IPS-15b (cell line): ENCODE measurements at regions not wholly inside any gene's neighbourhood (a gene's known extent, or its start where the extent isn't known, plus 50 kb on each side); places are given as distances from the start of the nearest gene placed in this dataset.

ENCODE experiments used
- H3K27me3 ChIP-seq: one replicate; pipeline ENCODE4 v1.6.1; 2013; ENCODE audit warnings: low read length; ENCODE audit not compliant: control insufficient read depth, insufficient read depth
- H3K36me3 ChIP-seq: one replicate; pipeline ENCODE4 v1.6.1; 2013; ENCODE audit warnings: low read length; ENCODE audit not compliant: control insufficient read depth, insufficient read depth
- H3K4me1 ChIP-seq: one replicate; pipeline ENCODE4 v1.6.1; 2013; ENCODE audit warnings: mild to moderate bottlenecking, low read length; ENCODE audit not compliant: control insufficient read depth, insufficient read depth
- H3K4me3 ChIP-seq: one replicate; pipeline ENCODE4 v1.5.1; 2013; ENCODE audit warnings: low read depth, low read length
- H3K9ac ChIP-seq: one replicate; pipeline ENCODE4 v1.6.1; 2013; ENCODE audit warnings: low read depth, mild to moderate bottlenecking, low read length
- H3K9me3 ChIP-seq: one replicate; pipeline ENCODE4 v1.6.1; 2013; ENCODE audit warnings: mild to moderate bottlenecking, low read length; ENCODE audit not compliant: control insufficient read depth, insufficient read depth

DNA sequence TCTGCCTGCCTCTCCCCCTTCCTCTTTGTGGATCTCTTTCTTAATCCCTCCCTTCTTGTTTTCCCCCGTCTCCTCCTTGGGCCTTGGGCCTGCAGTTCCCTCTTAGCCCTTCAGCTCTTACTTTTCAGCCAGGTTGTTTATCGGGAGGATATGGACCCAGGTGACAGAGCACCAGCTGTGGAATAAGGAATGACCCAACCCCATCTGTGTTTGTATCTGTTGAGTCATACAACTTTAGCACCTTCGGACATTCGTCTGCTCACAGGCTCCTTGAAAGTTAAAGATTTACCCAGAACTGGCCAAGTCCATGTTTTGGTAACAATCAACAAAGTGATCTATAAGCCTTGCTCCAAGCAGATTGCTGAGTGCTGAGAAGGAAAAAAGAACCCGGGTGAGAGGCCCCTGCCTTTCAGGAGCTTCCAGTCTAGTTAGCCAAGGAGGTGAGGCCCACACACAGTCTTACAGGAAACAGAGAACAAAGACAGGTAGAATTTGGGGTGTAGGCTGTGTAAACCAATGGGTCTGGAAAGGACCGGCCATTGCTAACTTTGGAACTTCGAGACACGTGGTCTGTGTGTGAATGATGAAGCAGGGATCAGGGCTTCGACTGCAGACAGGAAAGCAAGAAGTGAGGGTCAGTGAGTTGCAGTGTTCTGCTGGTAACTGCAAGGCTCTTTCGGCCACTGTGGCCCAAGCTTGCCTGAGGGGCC is 66.7 kb upstream of the F3 start:
- Histone ChIP-seq H3K4me3 (no peak overlapping the region), H3K27me3 (no peaks in the 10 kb centered on the region), H3K9ac (no peak overlapping the region), H3K4me1 (peaks cover 4% of the 10 kb centered on the region), H3K9me3 (no peaks in the 10 kb centered on the region), H3K36me3 (no peaks in the 10 kb centered on the region)

DNA sequence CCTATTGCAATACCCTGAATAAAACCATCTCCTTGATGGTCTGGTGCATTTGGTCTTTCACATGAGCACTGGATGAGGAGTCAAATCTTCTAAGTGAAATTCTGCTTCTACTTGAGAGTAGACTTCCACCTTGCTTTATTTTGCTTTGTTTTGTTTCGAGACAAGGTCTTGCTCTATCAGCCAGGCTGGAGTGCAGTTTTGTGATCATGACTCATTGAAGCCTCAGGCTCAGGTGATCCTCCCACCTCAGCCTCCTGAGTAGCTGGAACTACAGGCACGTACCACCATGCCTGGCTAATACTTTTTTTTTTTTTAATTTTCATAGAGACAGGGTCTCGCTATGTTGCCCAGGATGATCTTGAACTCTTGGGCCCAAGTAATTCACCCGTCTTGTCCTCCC is 65.8 kb upstream of the F3 start:
- Histone ChIP-seq H3K9ac (no peak overlapping the region), H3K4me1 (peaks cover 4% of the 10 kb centered on the region), H3K36me3 (no peaks in the 10 kb centered on the region), H3K27me3 (no peaks in the 10 kb centered on the region), H3K4me3 (no peak overlapping the region), H3K9me3 (no peaks in the 10 kb centered on the region)

DNA sequence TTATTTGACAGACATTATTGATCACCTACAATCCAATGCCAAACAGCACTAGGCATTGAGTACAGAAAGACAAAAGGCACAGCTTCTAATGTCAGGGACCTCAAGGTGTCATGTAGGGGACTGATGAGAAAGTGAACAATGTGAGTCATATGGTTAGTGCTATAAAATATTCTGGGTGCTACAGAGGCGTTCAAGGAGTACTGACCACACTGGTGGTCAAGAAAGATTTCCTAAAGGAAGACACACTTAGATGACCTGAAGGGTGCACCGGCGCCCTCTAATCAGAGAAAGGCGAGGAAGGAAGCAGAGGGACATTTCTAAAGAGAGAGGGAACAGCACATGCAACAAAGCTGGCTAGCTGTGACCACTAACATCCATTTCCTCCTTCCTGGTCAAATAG is 64.9 kb upstream of the F3 start:
- Histone ChIP-seq H3K9me3 (no peaks in the 10 kb centered on the region), H3K27me3 (no peaks in the 10 kb centered on the region), H3K4me3 (no peak overlapping the region), H3K36me3 (no peaks in the 10 kb centered on the region), H3K4me1 (peaks cover 4% of the 10 kb centered on the region), H3K9ac (no peak overlapping the region)

DNA sequence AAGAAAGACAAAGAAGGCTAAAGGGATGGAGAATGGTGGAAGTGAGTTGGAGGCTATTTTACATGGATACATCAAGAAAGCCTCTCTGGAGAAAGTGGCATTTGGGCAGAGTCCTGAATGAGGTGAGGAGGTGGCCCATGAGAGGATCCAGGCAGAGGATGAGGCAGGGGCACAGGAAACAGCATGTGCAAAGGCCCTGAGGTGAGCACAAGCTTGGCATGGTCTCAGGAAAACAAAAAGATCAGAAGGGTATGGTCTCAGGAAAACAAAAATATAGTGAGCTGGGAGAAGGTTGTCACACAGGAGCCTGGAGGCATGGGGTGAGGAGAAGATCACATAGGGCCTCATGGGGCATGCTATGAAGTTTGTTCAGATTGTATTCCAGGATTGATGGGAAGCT is 62.1 kb upstream of the F3 start:
- Histone ChIP-seq H3K9me3 (no peaks in the 10 kb centered on the region), H3K36me3 (no peaks in the 10 kb centered on the region), H3K27me3 (no peaks in the 10 kb centered on the region), H3K9ac (no peak overlapping the region), H3K4me1 (no peaks in the 10 kb centered on the region), H3K4me3 (no peak overlapping the region)

DNA sequence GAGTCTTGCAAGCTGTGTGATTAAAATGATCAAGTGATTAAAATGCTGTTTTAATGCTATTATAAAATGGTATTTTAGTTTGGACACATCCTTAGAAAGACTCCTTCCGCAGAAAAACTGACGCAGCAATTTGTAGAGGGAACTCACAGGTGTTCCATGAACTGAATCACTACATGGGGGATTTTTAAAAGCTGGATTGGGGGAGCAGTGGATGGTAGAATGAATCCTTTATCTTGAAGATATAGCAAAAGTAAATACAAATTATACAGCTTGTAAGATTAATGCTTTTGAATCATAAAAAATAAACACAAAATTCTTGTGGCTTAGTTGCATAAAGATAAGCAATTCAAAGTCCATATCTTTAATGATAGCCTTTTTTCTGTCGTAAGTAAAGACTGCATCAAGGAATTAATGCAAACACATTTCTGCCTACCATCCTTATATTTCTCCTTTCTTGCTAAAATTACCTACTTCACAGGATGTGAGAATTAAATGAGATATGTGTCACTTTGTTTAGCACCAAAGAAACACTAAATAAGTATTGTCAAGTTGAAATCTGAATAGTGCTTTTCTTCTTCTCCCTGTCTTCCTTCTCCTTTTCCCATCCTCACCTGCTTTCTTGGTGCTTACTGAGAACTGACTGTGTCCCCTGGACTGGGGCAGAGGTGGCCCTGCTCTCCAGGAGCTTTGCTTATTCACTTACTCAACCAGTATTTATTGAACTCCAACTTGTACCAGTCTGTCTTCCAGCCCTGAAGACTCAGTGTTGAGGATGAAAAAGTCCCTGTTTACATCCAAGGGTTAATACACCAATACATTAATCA is 61.5 kb upstream of the F3 start:
- no peak overlapping the region for H3K4me3 ChIP-seq
- H3K36me3 ChIP-seq = no peaks in the 10 kb centered on the region
- H3K9me3 ChIP-seq = no peaks in the 10 kb centered on the region
- H3K4me1 ChIP-seq = no peaks in the 10 kb centered on the region
- H3K9ac ChIP-seq = no peak overlapping the region
- H3K27me3 ChIP-seq = no peaks in the 10 kb centered on the region

DNA sequence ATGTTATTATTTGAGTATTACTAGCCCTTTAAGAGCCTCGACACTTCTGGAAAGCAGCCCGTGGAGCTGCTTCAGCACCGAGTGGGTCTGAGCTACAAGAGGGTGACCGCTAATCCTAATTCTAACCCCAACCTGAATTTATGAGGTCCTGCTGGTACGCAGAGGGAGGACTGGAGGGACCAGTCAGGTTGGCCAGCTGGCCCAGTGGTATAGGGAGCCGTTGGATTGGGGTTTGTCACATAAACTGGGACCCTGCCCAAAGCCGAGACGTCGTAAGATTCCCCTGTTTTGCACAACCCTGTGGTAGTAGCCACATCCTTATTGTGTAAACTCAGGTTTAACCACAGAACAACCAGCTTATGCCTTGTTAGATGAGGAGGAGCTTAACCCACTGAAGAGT is 60.8 kb upstream of the F3 start:
- H3K27me3 ChIP-seq = no peaks in the 10 kb centered on the region
- H3K4me3 ChIP-seq = no peak overlapping the region
- no peak overlapping the region for H3K9ac ChIP-seq
- no peaks in the 10 kb centered on the region for H3K36me3 ChIP-seq
- H3K4me1 ChIP-seq = no peaks in the 10 kb centered on the region
- no peaks in the 10 kb centered on the region for H3K9me3 ChIP-seq

DNA sequence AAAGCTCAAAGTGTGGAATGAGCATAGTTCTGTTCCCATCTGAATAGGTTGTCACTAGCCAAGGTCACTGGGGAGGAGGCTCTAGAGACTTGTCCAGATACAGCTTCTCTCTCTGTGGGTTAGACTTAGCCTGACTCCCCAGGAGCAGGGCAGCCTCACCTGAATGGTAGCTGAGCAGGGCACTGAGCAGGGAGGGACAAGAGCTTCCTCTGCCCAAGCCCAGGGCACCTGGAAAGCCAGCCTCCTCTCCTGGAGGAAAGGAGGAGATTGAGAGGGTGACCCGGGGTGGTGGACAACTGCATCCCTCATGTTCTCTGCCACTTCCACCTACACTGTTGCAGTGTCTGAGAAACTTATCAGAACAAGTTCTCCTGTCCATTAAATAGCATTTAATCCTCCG is 59.0 kb upstream of the F3 start:
- no peaks in the 10 kb centered on the region for H3K9me3 ChIP-seq
- no peak overlapping the region for H3K4me3 ChIP-seq
- no peaks in the 10 kb centered on the region for H3K27me3 ChIP-seq
- no peaks in the 10 kb centered on the region for H3K4me1 ChIP-seq
- no peaks in the 10 kb centered on the region for H3K36me3 ChIP-seq
- no peak overlapping the region for H3K9ac ChIP-seq

DNA sequence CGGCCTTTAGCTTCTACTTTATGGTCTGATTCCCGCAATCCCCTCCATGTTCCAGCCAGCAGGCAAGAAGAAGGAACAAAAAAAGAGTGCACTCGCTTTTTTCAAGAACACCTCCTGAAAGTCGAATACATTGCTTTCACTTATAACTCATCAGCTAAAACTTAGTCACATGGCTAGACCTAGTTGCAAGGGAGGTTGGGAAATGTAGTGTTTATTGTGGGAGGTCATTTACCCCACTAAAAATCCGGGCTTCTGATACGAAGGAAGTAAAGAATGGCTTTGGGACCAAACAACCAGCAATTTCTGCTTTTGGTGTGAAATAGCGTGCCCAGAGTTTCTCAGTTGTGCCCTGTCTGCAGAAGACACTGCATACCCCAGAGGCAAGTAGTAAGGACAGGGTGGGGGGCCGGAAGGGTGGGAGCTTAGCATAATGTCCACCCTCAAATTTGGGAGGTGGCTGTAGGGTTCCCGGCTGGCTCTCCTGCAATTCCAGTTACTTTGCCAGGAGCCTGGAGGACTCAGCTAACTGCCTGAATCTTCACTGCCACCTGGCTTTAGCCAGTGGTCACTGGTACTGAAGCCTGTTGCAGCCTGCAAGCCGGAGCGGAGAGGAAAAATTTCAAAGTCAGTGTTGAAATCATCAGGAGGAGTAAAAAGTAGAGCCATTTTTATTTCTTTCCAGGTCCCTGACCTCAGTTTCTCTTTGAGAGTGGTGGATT is 57.7 kb upstream of the F3 start:
- H3K36me3 ChIP-seq = no peaks in the 10 kb centered on the region
- no peaks in the 10 kb centered on the region for H3K4me1 ChIP-seq
- H3K4me3 ChIP-seq = no peak overlapping the region
- H3K9me3 ChIP-seq = no peaks in the 10 kb centered on the region
- no peaks in the 10 kb centered on the region for H3K27me3 ChIP-seq
- peak overlapping the region; percentile 56 for H3K9ac ChIP-seq

DNA sequence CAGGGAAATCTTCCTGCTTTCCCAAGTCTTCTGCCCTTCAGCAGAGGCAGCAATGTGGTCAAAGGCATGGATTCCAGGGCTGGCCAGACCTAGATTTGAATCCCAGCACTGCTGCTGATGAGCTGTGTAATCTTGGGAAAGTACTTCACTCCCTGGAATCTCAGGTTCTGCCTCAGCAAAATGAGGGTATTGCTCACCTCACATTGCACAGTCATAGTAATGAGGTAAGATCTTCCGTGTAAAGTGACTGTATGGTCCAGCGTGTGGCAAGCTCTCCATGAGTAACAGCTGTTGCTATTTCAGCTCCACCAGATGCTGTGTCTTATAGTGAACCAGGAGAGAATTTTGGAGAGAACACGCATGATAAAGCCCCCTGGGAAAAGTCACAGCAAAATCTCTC is 56.1 kb upstream of the F3 start:
- no peaks in the 10 kb centered on the region for H3K9me3 ChIP-seq
- H3K36me3 ChIP-seq = no peaks in the 10 kb centered on the region
- H3K4me1 ChIP-seq = no peaks in the 10 kb centered on the region
- no peak overlapping the region for H3K4me3 ChIP-seq
- no peaks in the 10 kb centered on the region for H3K27me3 ChIP-seq
- H3K9ac ChIP-seq = no peak overlapping the region

DNA sequence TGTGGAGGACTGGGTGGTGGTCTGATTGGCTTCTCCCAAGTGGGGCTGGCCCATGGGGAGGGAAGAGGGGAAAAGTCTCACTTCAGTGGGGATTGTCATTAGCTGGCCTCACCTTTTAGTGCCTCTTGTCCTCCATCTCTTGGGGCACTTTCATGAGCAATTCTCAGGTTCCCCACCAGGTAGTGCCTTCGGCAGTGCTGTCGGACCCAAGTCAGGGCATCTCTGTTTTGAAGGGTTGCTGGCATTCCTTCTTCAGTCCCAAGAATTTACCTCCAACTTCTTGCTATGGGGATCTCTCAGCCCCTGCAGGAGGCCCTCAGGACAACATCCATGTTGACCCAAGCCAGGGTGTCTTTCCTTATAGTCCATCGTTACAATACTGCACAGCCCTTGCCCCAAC is 54.7 kb upstream of the F3 start:
- Histone ChIP-seq H3K36me3 (no peaks in the 10 kb centered on the region), H3K4me1 (no peaks in the 10 kb centered on the region), H3K9ac (no peak overlapping the region), H3K9me3 (no peaks in the 10 kb centered on the region), H3K27me3 (no peaks in the 10 kb centered on the region), H3K4me3 (no peak overlapping the region)

DNA sequence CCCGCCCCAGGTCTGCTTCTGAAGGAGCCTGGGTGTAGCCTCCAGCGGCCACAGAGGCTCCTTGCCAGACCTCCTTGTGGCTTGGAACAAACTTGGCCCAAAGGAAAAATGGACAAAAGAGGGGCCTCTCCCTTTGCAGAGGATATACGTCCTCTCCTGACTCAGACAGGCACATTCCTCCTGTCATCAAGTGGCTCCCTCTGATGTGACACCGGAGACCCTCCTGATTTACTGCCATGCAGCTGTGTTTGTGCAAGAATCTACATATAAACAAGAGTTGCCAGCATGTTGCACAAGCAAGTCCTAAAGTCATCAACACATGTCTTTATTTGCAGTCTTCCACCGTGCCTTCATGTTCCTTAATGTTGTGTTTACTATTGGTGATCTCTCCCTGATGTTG is 54.1 kb upstream of the F3 start:
- H3K36me3 ChIP-seq = no peaks in the 10 kb centered on the region
- no peaks in the 10 kb centered on the region for H3K27me3 ChIP-seq
- H3K4me1 ChIP-seq = no peaks in the 10 kb centered on the region
- H3K9ac ChIP-seq = no peak overlapping the region
- H3K4me3 ChIP-seq = no peak overlapping the region
- no peaks in the 10 kb centered on the region for H3K9me3 ChIP-seq

DNA sequence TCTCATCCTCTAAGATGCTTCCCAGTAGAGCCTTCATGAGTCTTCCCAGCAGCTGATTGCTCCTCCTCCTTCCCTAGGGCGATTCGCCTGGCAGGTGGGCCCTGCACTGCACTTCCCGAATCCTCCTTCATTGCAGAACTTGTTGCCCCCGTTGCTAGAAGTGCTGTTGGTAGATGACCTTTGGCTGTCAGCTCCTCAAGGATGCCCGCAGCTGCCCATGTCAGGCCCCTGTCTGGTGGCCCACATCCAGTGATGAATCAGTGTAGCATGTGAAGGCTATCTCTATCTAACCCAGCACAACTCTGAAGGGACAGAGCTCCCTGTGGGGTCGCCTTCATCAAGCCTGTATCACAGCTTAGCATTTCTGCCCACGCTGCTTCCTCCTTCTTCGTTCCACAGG is 52.1 kb upstream of the F3 start:
- no peaks in the 10 kb centered on the region for H3K36me3 ChIP-seq
- no peaks in the 10 kb centered on the region for H3K9me3 ChIP-seq
- H3K4me3 ChIP-seq = no peak overlapping the region
- H3K4me1 ChIP-seq = no peaks in the 10 kb centered on the region
- H3K9ac ChIP-seq = no peak overlapping the region
- no peaks in the 10 kb centered on the region for H3K27me3 ChIP-seq
